HepG2 (cell line): ENCODE measurements at regions not wholly inside any gene's neighbourhood (a gene's known extent, or its start where the extent isn't known, plus 50 kb on each side); places are given as distances from the start of the nearest gene placed in this dataset.

ENCODE experiments used
- EP300 ChIP-seq, 3 experiments: sonication (generic) in 1 of 3; formaldehyde crosslinking in 1 of 3; IDR thresholded peaks; 2 replicates each; pipeline versions ENCODE4 v1.5.1 to v1.6.1; 2011 to 2020; ENCODE audit warnings: low read depth in 2 of 3, low read length in 2 of 3, borderline replicate concordance in 1 of 3, improper control_type of control experiment in 1 of 3, mild to moderate bottlenecking in 1 of 3, missing genetic modification reagents in 1 of 3, moderate library complexity in 1 of 3
- NFRKB ChIP-seq: fragments of 450-650 bp; IDR thresholded peaks from 2 replicates; pipeline ENCODE4 v1.6.1; 2017
- PHF8 ChIP-seq: sonication (generic); formaldehyde crosslinking; IDR thresholded peaks from 2 replicates; pipeline ENCODE4 v1.5.0; 2020; ENCODE audit warnings: missing genetic modification reagents
- TF ChIP-seq, protein P1 (sequence below): sonication (generic); formaldehyde crosslinking; IDR thresholded peaks from 2 replicates; pipeline ENCODE4 v1.4.0; 2020; ENCODE audit warnings: mild to moderate bottlenecking, missing genetic modification reagents
- TF ChIP-seq, protein P2 (sequence below): sonication (generic); formaldehyde crosslinking; IDR thresholded peaks from 2 replicates; pipeline ENCODE4 v1.4.0; 2020; ENCODE audit warnings: mild to moderate bottlenecking, missing genetic modification reagents

DNA sequence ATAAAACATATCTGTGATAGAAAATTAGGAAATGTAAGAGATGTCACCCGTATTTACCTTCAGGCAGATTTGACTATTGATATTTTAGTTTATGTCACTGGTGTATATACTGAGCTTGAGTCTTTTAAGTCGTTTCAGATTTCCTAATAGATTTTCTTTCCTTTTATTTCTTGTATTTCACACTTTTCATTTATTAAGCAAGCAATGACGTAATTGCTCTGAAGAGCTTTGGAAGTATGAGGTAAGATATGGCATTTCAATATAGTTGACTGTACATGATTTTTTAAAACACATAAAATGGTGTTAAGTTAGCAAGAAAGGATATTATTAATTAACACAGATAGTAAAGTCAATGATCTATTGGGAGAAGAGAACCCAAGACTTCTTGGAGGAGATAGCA is 652.6 kb downstream of the SORCS1 start:
- TF ChIP-seq EP300 (IDR thresholded peaks at IDR 0.05; ENCODE audit: low read depth in 2 of 2, low read length in 2 of 2) (no peak), EP300 (CRISPR knock-in tag; IDR thresholded peaks at IDR 0.05; ENCODE audit: borderline replicate concordance) (no peak), PHF8 (CRISPR knock-in tag) (no peak), NFRKB (no peak)
- TF ChIP-seq, protein P1, sequence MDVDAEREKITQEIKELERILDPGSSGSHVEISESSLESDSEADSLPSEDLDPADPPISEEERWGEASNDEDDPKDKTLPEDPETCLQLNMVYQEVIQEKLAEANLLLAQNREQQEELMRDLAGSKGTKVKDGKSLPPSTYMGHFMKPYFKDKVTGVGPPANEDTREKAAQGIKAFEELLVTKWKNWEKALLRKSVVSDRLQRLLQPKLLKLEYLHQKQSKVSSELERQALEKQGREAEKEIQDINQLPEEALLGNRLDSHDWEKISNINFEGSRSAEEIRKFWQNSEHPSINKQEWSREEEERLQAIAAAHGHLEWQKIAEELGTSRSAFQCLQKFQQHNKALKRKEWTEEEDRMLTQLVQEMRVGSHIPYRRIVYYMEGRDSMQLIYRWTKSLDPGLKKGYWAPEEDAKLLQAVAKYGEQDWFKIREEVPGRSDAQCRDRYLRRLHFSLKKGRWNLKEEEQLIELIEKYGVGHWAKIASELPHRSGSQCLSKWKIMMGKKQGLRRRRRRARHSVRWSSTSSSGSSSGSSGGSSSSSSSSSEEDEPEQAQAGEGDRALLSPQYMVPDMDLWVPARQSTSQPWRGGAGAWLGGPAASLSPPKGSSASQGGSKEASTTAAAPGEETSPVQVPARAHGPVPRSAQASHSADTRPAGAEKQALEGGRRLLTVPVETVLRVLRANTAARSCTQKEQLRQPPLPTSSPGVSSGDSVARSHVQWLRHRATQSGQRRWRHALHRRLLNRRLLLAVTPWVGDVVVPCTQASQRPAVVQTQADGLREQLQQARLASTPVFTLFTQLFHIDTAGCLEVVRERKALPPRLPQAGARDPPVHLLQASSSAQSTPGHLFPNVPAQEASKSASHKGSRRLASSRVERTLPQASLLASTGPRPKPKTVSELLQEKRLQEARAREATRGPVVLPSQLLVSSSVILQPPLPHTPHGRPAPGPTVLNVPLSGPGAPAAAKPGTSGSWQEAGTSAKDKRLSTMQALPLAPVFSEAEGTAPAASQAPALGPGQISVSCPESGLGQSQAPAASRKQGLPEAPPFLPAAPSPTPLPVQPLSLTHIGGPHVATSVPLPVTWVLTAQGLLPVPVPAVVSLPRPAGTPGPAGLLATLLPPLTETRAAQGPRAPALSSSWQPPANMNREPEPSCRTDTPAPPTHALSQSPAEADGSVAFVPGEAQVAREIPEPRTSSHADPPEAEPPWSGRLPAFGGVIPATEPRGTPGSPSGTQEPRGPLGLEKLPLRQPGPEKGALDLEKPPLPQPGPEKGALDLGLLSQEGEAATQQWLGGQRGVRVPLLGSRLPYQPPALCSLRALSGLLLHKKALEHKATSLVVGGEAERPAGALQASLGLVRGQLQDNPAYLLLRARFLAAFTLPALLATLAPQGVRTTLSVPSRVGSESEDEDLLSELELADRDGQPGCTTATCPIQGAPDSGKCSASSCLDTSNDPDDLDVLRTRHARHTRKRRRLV: no peak
- TF ChIP-seq, protein P2, sequence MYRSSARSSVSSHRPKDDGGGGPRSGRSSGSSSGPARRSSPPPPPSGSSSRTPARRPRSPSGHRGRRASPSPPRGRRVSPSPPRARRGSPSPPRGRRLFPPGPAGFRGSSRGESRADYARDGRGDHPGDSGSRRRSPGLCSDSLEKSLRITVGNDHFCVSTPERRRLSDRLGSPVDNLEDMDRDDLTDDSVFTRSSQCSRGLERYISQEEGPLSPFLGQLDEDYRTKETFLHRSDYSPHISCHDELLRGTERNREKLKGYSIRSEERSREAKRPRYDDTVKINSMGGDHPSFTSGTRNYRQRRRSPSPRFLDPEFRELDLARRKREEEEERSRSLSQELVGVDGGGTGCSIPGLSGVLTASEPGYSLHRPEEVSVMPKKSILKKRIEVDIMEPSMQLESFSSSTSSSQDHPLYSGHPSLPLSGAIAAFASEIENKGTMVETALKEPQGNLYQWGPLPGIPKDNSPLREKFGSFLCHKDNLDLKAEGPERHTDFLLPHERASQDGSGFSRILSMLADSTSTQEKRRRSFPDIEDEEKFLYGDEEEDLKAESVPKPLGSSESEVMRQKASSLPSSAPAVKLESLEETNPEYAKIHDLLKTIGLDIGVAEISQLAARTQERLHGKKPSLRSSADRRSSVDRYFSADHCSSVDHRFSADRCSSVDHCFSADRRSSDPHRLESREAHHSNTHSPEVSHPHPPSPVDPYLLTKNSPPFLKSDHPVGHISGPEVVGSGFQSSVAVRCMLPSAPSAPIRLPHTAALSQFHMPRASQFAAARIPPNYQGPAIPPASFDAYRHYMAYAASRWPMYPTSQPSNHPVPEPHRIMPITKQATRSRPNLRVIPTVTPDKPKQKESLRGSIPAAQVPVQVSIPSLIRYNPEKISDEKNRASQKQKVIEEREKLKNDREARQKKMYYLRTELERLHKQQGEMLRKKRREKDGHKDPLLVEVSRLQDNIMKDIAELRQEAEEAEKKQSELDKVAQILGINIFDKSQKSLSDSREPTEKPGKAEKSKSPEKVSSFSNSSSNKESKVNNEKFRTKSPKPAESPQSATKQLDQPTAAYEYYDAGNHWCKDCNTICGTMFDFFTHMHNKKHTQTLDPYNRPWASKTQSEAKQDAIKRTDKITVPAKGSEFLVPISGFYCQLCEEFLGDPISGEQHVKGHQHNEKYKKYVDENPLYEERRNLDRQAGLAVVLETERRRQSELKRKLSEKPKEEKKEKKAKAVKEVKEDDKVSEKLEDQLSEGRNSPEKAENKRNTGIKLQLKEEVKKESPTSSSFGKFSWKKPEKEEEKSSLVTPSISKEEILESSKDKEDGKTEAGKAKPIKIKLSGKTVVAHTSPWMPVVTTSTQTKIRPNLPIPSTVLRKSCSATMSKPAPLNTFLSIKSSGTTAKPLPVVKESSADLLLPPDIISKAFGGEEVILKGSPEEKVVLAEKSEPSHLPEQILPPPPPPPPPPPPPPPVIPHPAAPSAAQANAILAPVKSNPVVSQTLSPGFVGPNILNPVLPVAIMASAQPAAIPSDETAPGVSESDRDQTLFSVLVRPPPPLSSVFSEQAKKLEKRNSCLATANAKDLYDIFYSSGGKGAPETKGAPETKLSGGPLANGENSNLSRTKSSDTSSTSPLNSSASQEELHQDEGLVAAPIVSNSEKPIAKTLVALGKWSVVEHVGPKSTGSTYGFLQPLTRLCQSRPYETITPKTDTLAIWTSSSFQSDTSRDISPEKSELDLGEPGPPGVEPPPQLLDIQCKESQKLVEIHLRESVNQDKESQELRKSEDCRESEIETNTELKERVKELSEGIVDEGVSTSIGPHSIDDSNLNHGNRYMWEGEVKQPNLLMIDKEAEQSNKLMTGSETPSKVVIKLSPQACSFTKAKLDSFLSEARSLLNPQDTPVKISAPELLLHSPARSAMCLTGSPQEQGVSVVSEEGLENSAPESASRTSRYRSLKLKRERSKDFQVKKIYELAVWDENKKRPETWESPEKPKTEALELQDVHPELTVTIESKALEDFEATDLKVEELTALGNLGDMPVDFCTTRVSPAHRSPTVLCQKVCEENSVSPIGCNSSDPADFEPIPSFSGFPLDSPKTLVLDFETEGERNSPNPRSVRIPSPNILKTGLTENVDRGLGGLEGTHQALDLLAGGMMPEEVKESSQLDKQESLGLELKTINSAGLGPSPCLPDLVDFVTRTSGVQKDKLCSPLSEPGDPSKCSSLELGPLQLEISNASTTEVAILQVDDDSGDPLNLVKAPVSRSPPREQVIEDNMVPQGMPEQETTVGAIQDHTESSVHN (CRISPR knock-in tag): no peak
